Body of pancreas (tissue), 4 donors: ENCODE measurements at regions not wholly inside any gene's neighbourhood (a gene's known extent, or its start where the extent isn't known, plus 50 kb on each side); places are given as distances from the start of the nearest gene placed in this dataset.

Source experiments
- ATAC-seq: fragments of 150-250 bp; one replicate; pipeline ENCODE4 v1.9.1; 2016
- DNase-seq, 4 donors: peaks; one replicate each; pipeline ENCODE4 v3.0.0-alpha.2; 2019
- H3K27ac ChIP-seq, 4 donors: fragments of 200-600 bp; sonication (generic); 1 replicate in 3 of 4; 2 replicates in 1 of 4; pipeline versions ENCODE4 v1.5.1 to v1.6.1; 2016 to 2019; ENCODE audit warnings: mild to moderate bottlenecking in 1 of 4, mixed read lengths in 1 of 4, moderate library complexity in 1 of 4
- H3K27me3 ChIP-seq, 2 donors: fragments of 200-600 bp; sonication (generic); one replicate each; pipeline ENCODE4 v1.6.0; 2016; ENCODE audit warnings: mild to moderate bottlenecking in 1 of 2
- H3K36me3 ChIP-seq, 2 donors: fragments of 200-600 bp; sonication (generic); replicated peaks in 1 of 2; 2 replicates each; pipeline ENCODE4 v1.5.1; 2016; ENCODE audit warnings: low read depth in 2 of 2; ENCODE audit not compliant: insufficient read depth in 1 of 2
- H3K4me1 ChIP-seq: fragments of 200-600 bp; sonication (generic); one replicate; pipeline ENCODE4 v1.6.0; 2016
- H3K4me3 ChIP-seq, 2 donors: fragments of 200-600 bp; sonication (generic); 1 replicate in 1 of 2; 2 replicates in 1 of 2; pipeline ENCODE4 v1.5.1; 2016 to 2019
- H3K9me3 ChIP-seq, 3 donors: fragments of 200-600 bp; sonication (generic); 1 replicate in 2 of 3; 2 replicates in 1 of 3; pipeline ENCODE4 v1.5.1; 2016
- POLR2A ChIP-seq, 3 donors: fragments of 450-650 bp; IDR thresholded peaks; one replicate each; pipeline ENCODE4 v1.6.1; 2016; ENCODE audit warnings: antibody characterized with exemption in 3 of 3, mild to moderate bottlenecking in 2 of 3
- WGBS, 2 donors: methylation state at CpG; one replicate each; pipeline ENCODE4 v1.1.5; 2017; 5-methylcytosine and 5-hydroxymethylcytosine counted together
- intact Hi-C: fragments of 100-400 bp; cut with DNase I; formaldehyde crosslinking; loops from one replicate; pipeline ENCODE4 v1.15.1; 2023
- TF ChIP-seq, protein P1 (sequence below), 7 experiments: fragments of 450-650 bp in 4 of 7; fragments of 200-600 bp in 3 of 7; sonication (generic) in 3 of 7; IDR thresholded peaks; one replicate each; pipeline ENCODE4 v1.5.1; 2016 to 2019; ENCODE audit warnings: antibody characterized with exemption in 7 of 7

DNA sequence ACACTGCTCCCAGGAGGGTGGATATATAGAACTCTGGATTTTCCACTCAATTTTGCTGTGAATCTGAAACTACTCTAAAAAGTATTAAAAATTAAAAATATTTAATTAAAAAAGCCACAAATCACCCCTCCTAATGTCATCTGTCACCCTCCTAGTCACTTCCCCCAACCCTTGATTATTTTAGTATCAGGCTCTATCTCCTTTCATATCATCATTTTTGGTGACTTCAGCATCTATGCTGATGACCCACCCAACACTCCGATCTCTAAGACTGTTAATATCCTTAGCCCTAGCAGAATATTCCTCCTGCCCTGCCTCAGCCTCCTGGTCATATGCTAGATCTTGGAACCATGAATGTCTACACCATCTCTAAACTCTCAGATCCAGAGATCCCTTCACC, 128.3 kb upstream of the SLC1A4 start:
- H3K4me1 ChIP-seq: peaks cover 43% of the 10 kb centered on the region
- intact Hi-C loops: loop anchor here (10.0 kb wide), 1 partner anchor 216 kb away; no protein-coding TSS in a partner anchor

DNA sequence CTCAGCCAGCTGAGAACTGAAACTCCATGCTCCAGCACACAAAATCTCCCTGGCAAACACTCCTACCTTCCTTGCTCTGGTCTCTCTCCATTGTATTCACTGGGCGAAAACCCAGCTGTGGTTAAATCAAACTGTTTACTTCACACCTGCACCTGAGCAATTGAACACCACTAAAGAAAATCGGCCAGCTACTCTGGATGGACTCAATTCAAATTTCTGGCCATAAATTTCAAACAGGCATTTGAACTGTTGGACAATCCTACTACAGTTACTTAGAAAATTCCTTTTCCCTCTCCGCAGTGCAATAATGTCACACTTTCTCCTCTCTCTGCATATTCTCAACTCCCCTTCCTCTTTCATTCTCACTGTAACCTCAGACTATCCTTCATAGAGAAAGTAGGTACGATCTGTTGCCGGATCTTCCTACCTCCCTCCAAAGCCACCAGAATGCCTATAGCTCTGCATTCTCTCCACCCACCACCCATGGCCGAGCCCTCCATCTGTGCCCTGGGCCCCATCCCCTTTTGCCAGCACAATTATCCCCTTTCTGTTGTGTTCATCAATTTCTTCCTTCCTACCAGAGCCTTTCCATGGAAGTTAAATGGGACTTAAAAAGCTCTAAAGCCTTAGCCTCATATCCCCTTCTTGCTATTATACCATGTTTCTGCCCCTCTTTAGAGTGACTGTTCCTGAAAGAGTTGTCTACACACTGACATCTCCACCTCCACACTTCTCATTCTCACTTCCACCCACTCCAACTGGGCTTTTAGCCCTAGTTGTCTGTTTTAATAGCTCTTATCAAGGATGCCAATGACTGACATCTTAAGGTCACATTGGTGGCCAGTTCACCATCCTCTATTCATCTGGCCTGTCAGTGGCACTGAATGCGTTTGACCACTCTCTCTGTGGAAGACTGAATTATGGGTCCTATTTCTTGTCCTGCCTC, 127.5 kb upstream of the SLC1A4 start:
- no peak overlapping the region for H3K27ac ChIP-seq
- no peaks in the 10 kb centered on the region for H3K27me3 ChIP-seq
- peaks cover 44% of the 10 kb centered on the region for H3K4me1 ChIP-seq
- no peaks in the 10 kb centered on the region for H3K9me3 ChIP-seq
- H3K36me3 ChIP-seq: no peaks in the 10 kb centered on the region
- intact Hi-C loops: loop anchor here (10.0 kb wide), 1 partner anchor 217 kb away; no protein-coding TSS in a partner anchor
- H3K4me3 ChIP-seq: no peak overlapping the region
- DNase-seq (no peak), ATAC-seq (no peak)
- no peak for TF ChIP-seq POLR2A (IDR thresholded peaks at IDR 0.05)
- TF ChIP-seq, protein P1, sequence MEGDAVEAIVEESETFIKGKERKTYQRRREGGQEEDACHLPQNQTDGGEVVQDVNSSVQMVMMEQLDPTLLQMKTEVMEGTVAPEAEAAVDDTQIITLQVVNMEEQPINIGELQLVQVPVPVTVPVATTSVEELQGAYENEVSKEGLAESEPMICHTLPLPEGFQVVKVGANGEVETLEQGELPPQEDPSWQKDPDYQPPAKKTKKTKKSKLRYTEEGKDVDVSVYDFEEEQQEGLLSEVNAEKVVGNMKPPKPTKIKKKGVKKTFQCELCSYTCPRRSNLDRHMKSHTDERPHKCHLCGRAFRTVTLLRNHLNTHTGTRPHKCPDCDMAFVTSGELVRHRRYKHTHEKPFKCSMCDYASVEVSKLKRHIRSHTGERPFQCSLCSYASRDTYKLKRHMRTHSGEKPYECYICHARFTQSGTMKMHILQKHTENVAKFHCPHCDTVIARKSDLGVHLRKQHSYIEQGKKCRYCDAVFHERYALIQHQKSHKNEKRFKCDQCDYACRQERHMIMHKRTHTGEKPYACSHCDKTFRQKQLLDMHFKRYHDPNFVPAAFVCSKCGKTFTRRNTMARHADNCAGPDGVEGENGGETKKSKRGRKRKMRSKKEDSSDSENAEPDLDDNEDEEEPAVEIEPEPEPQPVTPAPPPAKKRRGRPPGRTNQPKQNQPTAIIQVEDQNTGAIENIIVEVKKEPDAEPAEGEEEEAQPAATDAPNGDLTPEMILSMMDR (IDR thresholded peaks at IDR 0.05): no peak
- 73 to 79% methylated on average over 7 of the region's 7 CpGs for WGBS, 2 donors

More for the DNA sequence above, 128.3 kb upstream of the SLC1A4 start:
- 97 to 100% methylated on average over 1 of the region's 1 CpG for WGBS, 2 donors
- no peak overlapping the region for H3K4me3 ChIP-seq
- no peaks in the 10 kb centered on the region for H3K9me3 ChIP-seq
- H3K27me3 ChIP-seq: no peaks in the 10 kb centered on the region
- ATAC-seq (no peak), DNase-seq (no peak)
- H3K36me3 ChIP-seq: no peaks in the 10 kb centered on the region
- no peak overlapping the region for H3K27ac ChIP-seq
- TF ChIP-seq, protein P1 (IDR thresholded peaks at IDR 0.05): no peak
- TF ChIP-seq POLR2A (IDR thresholded peaks at IDR 0.05): no peak

DNA sequence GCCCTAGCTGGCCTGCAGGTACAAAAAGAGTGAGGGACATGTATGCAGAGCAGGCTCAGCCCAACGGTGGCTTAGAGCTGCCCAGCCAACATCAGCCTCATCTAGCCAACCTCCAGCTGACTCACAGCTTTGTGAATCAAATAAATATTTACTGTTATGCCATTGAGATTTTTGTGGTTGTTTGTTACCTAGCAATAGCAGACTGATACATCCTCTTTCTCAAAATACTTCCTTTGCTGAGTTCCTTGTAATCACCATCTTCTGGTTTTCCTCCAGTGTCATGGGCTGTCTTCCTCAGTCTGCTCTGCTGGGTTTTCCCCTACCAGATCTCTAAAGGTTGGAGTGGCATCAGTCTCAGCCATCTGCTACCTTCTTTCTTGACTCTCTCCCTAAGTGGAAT, 126.6 kb upstream of the SLC1A4 start:
- H3K4me1 ChIP-seq: peaks cover 40% of the 10 kb centered on the region
- 48 to 52% methylated on average over 1 of the region's 1 CpG for WGBS, 2 donors
- no peak for ATAC-seq

DNA sequence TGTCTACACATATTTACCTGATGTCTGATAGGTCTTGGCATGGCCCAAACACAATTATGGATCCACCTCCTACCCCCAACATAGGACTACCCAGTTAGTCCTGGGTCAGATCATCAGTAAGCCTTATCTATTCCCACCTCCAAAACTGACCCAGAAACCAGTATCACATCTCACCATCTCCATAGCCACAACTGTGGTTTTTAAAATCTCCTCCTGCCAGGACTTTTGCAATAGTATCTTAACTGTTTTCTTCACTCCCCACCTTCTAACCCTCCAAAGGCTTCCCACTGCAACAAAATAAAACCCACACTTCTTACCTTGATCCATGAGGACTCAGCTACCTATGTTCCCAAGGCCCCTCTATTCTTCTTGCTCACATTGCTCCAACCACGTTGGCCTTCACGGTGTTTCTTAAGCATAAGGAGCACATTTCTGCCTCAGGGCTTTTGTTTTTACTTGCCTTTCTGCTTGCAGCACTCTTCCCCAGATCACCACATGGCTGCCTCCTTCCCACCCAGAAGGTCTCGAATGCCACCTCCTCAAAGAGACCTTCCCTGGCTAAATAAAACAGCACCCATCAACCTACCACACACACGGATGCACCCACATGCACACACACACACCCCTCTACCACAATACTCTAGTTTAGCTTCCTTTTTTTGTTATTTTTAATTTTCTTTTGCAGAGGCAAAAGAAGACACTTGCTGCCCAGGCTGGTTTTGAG, 125.9 kb upstream of the SLC1A4 start:
- no peak for DNase-seq
- Histone ChIP-seq H3K9me3 (no peaks in the 10 kb centered on the region), H3K4me1 (peaks cover 34% of the 10 kb centered on the region), H3K36me3 (no peaks in the 10 kb centered on the region), H3K27me3 (no peaks in the 10 kb centered on the region), H3K4me3 (no peak overlapping the region), H3K27ac (no peak overlapping the region)
- WGBS, 2 donors: 81 to 91% methylated on average over 4 of the region's 4 CpGs
- intact Hi-C loops: loop anchor here (10.0 kb wide), 1 partner anchor 218 kb away; no protein-coding TSS in a partner anchor
- no peak for TF ChIP-seq POLR2A (IDR thresholded peaks at IDR 0.05)
- TF ChIP-seq, protein P1 (IDR thresholded peaks at IDR 0.05): no peak
- no peak for ATAC-seq

More for the DNA sequence above, 126.6 kb upstream of the SLC1A4 start:
- no peak overlapping the region for H3K27ac ChIP-seq
- no peaks in the 10 kb centered on the region for H3K36me3 ChIP-seq
- no peak for TF ChIP-seq POLR2A (IDR thresholded peaks at IDR 0.05)
- TF ChIP-seq, protein P1 (IDR thresholded peaks at IDR 0.05): no peak
- intact Hi-C loops: loop anchor here (10.0 kb wide), 1 partner anchor 218 kb away; no protein-coding TSS in a partner anchor
- no peak for DNase-seq
- H3K27me3 ChIP-seq: no peaks in the 10 kb centered on the region
- no peaks in the 10 kb centered on the region for H3K9me3 ChIP-seq
- no peak overlapping the region for H3K4me3 ChIP-seq
